Right renal cortex interstitium (tissue), 3 donors: ENCODE measurements at regions not wholly inside any gene's neighbourhood (a gene's known extent, or its start where the extent isn't known, plus 50 kb on each side); places are given as distances from the start of the nearest gene placed in this dataset.
"Not testable (repeated sequence)": the region's sequence is repeated elsewhere in the genome, so short reads cannot be mapped to it uniquely, and the experiment has no call there.

Experiments used
- DNase-seq, 3 donors: peaks; one replicate each; pipeline ENCODE4 v3.0.0-alpha.2; 2013; ENCODE audit warnings: low read depth in 3 of 3, low spot score in 2 of 3

DNA sequence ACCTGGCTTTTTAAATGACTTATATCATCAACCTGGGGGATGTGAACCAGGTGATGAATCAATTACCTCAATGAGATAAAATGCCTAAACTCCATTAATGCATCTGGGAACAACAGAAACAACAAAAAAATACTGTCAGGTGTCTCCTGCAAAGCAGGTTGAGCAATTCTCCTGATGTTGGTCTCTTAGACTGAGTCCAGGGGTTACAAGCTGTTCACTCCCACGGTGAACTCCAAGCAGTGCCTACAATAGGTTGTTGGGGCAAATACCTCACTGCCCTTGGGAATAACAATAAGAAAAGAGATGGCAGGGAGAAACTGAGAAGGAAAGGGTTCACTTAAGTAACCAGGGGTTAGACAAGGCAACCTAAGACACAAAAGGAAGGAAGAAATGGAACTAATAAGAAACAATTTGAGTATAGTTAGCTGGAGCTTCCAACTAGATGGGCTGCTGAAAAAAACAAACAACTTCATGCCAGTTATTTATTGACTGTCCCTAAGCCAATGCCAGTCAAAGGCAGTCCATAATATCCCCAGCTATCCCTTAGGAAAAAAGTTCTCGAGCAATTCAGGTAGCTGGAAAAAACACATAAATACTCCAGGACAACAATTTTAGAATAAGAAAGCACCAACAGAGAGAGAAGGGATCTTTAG lies 97.6 kb upstream of the MAGI3 start:
- no peak for DNase-seq

- DNase-seq = no peak
Observed at GRCh38 chr1:113293256-113293626, 97.1 kb upstream of the MAGI3 start.

GRCh38 chr1:113297749-113298148 lies 92.6 kb upstream of the MAGI3 start:
- DNase-seq = no peak

DNA sequence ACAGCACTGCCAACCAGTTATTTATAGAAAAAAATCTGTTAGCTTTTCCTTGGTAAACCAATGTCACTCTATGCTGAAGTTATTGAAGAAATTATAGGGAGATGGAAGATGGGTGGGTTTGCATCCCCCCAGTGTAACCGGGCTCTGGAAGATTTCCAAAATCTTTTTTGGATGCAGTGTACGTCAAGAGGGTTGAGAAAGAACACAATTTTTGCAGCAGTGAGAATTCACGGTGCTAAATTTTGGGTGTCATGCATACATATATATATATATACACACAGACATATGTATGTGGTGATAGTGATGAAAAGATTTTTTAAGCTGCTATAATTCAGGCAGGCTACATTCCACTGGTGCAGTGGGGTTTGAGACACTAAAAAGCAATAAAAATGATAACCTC lies 91.4 kb upstream of the MAGI3 start:
- no peak for DNase-seq

DNA sequence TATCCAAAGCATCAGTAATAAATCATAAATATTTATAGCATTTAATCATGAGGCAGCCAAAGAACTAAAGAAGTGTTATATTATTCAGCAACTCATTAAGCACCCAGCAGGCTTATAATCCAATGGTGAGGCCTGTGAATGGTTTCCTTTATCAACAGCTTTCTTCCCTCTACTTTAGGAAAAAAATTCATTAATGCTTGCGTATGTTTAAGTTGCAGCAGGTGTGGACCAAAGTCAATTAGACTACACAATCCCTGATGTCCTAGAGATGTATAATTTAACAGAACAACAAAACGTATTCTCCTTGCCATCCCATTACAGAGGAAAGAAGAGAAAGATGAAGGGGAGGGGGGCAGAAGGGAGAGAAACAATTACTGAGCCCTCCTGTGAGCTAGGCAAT lies 87.7 kb upstream of the MAGI3 start:
- DNase-seq = no peak

DNA sequence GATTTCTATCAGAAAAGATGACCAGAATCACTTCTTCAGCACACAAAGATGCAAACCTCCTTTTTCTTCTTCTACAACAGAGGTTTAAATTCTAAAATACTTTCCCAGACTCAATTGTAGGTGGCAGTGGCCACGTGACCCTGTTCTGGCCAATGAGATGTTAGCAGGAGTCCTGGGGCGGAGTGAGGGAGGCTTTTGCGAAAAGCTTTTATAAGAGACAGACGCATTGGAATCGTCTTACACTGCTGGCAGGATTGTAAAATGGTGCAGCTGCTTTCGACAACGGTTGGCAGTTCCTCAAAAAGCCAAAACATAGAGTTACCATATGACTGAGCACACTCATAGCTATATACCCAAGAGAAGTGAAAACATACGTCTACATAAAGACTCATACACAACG lies 87.0 kb upstream of the MAGI3 start:
- DNase-seq = no peak

- not testable (repeated sequence) for DNase-seq
Observed at GRCh38 chr1:113305029-113305428, 85.3 kb upstream of the MAGI3 start.

- DNase-seq = no peak
Observed at GRCh38 chr1:113307771-113308445, 82.4 kb upstream of the MAGI3 start.

DNA sequence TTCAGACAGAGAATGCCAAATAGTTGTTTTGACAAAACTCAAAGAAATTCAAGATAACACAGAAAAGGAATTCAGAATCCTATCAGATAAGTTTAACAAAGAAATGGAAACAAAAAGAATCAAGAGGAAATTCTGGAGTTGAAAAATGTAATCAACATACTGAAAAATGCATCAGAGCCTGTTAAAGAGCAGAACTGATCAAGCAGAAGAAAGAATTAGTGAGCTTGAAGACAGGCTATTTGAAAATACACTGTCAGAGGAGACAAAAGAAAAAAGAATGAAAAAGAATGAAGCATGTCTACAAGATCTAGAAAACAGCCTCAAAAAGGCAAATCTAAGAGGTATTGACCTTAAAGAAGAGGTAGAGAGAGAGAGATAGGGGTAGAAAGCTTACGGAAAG lies 77.7 kb upstream of the MAGI3 start:
- not testable (repeated sequence) for DNase-seq

DNA sequence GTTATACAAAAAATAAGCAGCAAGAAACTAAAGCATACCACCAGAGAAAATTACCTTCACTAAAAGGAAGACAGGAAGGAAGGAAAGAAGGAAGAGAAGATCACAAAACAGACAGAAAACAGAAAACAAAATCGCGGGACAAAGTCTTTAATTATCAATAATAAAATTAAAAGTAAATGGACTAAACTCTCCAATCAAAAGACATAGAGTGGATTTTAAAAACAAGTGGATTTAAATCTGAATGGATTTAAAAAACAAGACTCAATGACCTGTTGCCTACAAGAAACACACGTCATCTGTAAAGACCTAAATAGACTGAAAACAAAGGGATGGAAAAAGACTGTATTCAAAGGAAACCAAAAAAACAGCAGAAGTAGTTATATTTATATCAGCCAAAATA lies 75.7 kb upstream of the MAGI3 start:
- DNase-seq = no peak

DNA sequence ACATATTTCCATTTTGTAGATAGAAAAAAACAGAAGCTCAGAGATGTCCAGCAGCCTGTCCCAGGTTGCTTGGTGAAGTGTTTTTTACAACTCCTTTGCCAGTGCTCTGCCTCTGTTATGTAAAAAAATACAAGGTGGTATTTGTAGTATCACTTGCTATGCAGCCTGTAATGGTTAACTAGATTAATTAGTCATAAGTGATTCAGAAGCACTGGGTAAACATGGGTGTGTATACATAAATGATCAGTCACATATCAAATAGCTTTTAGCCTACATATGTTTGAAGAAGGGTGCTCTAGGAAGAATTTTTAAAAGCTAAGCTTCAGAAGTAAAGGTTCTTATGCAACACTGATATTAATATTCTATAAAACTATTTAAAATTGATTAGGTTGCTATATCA lies 70.0 kb upstream of the MAGI3 start:
- DNase-seq = no peak

- DNase-seq = no peak
Observed at GRCh38 chr1:113320972-113321680, 69.2 kb upstream of the MAGI3 start.

DNA sequence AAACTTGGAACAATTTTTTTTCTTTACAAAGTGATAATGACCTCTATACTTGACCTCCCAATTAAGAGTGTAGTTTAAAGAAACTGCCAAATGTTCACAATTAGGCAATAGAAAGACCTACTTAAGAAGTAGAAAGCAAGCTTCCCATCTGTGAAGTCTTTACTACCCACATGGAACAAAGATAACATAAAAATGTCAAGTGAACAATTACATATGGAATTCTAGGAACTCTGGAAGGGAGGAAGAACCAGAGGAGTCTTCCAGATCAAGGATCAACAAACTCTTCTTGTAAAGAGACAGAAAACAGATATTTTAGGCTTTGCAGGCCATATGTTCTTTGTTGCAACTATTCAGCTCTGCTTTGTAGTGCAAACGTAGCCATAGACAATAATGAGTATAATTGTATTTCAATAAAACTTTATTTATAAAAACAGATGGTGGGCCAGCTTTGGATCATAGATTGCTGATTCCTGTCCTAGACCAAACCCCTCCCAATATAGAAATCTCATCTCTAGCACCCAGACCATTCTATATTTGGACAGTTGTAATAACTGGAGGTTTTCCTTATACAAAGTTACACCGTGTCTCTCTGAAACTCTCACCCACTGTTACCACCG lies 68.4 kb upstream of the MAGI3 start:
- no peak for DNase-seq

DNA sequence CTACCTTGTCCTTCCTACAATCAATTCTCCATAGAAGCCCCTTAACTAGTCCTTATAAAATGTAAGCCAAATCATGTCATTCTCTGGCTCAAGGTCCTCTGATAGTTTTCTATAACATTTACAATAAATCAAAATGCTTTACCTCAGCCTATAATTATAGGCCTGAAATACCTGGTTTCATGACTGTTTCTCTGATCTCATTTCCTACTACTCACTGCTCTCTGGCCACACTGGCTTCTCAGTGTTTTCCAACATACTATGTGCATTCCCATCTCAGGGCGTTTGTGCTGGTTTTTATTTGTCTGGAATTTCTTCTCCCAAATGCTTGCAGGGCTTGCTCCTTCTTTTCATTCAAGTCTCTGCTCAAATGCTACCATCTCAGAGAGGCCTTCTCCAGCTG lies 67.9 kb upstream of the MAGI3 start:
- no peak for DNase-seq

GRCh38 chr1:113325022-113325421 lies 65.3 kb upstream of the MAGI3 start:
- DNase-seq = no peak

- DNase-seq = no peak
Observed at GRCh38 chr1:113326976-113327375, 63.3 kb upstream of the MAGI3 start.

GRCh38 chr1:113333056-113333455 lies 57.3 kb upstream of the MAGI3 start:
- no peak for DNase-seq

- no peak for DNase-seq
Observed at GRCh38 chr1:113340038-113340437, 50.3 kb upstream of the MAGI3 start.
